Small intestine (tissue), 7 donors: ENCODE measurements at regions not wholly inside any gene's neighbourhood (a gene's known extent, or its start where the extent isn't known, plus 50 kb on each side); places are given as distances from the start of the nearest gene placed in this dataset.

Experiments
- DNase-seq, 2 donors: peaks; one replicate each; pipeline versions ENCODE4 v3.0.0 to v3.0.0-alpha.2; 2013
- FAIRE-seq: peaks from 2 replicates; lab custom pipeline; 2012; peaks lifted over from hg19 to GRCh38; lab: Jason Lieb, UNC
- H3K27ac ChIP-seq, 3 donors: one replicate each; pipeline ENCODE4 v1.5.1; 2013; ENCODE audit warnings: low read length in 2 of 3, mild to moderate bottlenecking in 2 of 3, control low read depth in 1 of 3, inconsistent platforms in 1 of 3, low read depth in 1 of 3, moderate library complexity in 1 of 3
- H3K27me3 ChIP-seq, 3 donors: one replicate each; pipeline ENCODE4 v1.6.1; 2013; ENCODE audit warnings: low read length in 3 of 3, inconsistent platforms in 1 of 3; ENCODE audit not compliant: control insufficient read depth in 3 of 3, insufficient read depth in 3 of 3
- H3K36me3 ChIP-seq, 3 donors: one replicate each; pipeline ENCODE4 v1.6.1; 2013; ENCODE audit warnings: low read length in 3 of 3, inconsistent platforms in 1 of 3, low read depth in 1 of 3, mild to moderate bottlenecking in 1 of 3, moderate library complexity in 1 of 3; ENCODE audit not compliant: control insufficient read depth in 3 of 3, insufficient read depth in 2 of 3
- H3K4me1 ChIP-seq, 3 donors: one replicate each; pipeline ENCODE4 v1.6.1; 2013; ENCODE audit warnings: low read length in 2 of 3, inconsistent platforms in 1 of 3, low read depth in 1 of 3, mild to moderate bottlenecking in 1 of 3, moderate library complexity in 1 of 3; ENCODE audit not compliant: control insufficient read depth in 3 of 3, insufficient read depth in 2 of 3
- H3K4me3 ChIP-seq, 3 donors: one replicate each; pipeline ENCODE4 v1.5.1; 2013; ENCODE audit warnings: low read length in 3 of 3, control low read depth in 1 of 3, inconsistent platforms in 1 of 3, low read depth in 1 of 3, mild to moderate bottlenecking in 1 of 3, moderate library complexity in 1 of 3
- H3K9me3 ChIP-seq, 2 donors: one replicate each; pipeline ENCODE4 v1.6.1; 2013; ENCODE audit warnings: low read depth in 1 of 2, low read length in 1 of 2; ENCODE audit not compliant: control insufficient read depth in 2 of 2, insufficient read depth in 1 of 2
- WGBS, 3 donors: extraction: QIAGEN DNeasy Blood & Tissue Kit; methylation state at CpG; one replicate each; pipeline ENCODE4 v1.1.7; 2013; 5-methylcytosine and 5-hydroxymethylcytosine counted together
- donor health status: healthy with polysubstance abuse.
- donor health status: control.
- donor health status: control.
- donor health status: Bipolar disorder and iron deficiency.
- donor health status: healthy.

DNA sequence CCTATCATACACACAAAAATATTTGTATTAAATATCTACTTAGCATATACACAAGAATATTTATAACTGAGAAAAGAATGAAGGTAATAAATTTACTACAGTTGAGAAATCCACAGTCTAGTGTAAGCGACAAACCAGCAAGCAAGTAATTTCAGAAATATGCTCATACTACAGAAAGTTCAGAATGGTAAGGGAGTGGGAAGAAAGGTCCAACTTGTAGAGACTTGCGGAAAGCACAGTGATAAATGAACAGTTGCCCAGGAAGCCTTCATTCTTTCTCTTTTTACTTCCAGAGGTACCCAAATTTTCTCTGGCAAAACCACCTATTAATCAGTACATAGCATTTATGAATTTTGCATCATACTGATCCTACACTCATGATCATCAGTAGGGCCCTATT lies 438.1 kb upstream of the PCDH10 start:
- 91 to 96% (median 94%) methylated on average over 2 of the region's 2 CpGs for WGBS, 3 donors
- Histone ChIP-seq H3K27me3 (no peaks in the 10 kb centered on the region), H3K4me1 (no peaks in the 10 kb centered on the region), H3K27ac (no peak overlapping the region), H3K9me3 (no peaks in the 10 kb centered on the region), H3K4me3 (no peak overlapping the region), H3K36me3 (no peaks in the 10 kb centered on the region)
- no peak for FAIRE-seq
- no peak for DNase-seq

DNA sequence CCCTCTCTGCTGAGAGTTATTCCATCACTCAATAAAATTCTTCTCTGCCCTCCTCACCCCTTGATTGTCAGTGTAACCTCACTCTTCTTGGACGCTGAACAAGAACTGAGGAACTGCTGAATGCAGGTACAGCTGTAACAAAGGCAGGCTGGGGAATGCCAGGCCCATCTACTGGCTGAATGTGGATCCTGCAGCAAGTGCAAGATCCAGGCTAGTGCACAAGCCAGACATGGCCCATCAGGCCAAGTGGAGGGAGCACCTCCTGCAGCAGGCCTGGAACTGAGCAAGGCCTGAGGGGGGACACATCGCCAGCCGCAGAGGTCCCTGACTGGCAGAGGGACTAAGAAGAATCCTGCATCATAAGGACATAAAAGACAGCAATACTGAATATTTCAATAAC lies 411.8 kb upstream of the PCDH10 start:
- no peak for FAIRE-seq
- H3K27ac ChIP-seq, result no peak overlapping the region
- no peaks in the 10 kb centered on the region for H3K36me3 ChIP-seq
- no peak overlapping the region for H3K4me3 ChIP-seq
- WGBS, 3 donors, result 82 to 90% (median 86%) methylated on average over 3 of the region's 3 CpGs
- H3K4me1 ChIP-seq, result no peaks in the 10 kb centered on the region
- no peaks in the 10 kb centered on the region for H3K9me3 ChIP-seq
- no peak for DNase-seq
- H3K27me3 ChIP-seq, result no peaks in the 10 kb centered on the region

DNA sequence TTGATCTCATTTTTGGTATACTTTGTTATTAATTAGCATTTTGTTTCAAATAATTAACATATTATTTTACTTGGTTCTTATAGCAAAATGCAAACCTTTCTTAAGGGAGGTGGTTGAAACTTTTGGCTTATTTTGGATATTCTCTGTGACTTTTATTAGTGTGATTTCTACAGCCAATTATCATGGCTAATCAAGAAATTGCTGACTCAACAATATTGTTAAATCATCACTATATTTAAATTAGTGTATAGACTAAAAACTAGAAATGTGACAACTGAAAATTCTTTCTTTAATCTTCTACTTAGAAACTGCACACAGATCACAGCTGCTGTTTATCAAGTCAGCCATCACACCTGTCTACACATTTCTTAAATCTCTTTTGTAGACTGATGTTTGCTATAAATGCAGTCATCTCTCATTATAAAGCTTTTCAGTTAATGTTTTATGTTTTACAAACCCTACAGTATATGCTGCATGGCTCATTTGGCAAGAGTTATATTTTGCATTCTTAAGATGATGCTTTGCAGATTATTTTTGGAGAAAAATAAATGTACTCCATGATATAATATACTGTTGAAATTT lies 389.8 kb upstream of the PCDH10 start:
- no peaks in the 10 kb centered on the region for H3K27me3 ChIP-seq
- H3K36me3 ChIP-seq, result no peaks in the 10 kb centered on the region
- no peaks in the 10 kb centered on the region for H3K9me3 ChIP-seq
- FAIRE-seq (no peak), DNase-seq (no peak)
- H3K27ac ChIP-seq, result no peak overlapping the region
- H3K4me3 ChIP-seq, result no peak overlapping the region
- H3K4me1 ChIP-seq, result no peaks in the 10 kb centered on the region

DNA sequence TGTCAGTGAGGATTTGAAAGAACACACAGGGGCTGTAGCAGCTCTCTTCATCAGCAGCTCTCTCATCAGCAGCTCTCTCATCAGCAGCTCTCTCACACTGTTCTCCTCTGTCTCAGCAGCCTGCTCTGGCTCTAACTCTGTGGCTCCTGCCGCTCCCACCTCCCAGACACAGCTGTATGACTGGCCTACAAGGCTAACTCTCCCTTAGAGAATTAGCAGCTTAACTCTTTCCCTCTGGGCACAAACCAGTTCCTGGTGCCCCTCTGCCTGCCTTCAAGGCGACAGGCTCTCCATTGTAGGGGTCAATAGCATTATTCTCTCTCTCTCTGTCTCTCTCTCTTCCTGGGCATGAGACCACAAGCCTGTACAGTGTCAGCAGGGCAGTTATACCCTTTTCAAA lies 385.6 kb upstream of the PCDH10 start:
- H3K36me3 ChIP-seq, result no peaks in the 10 kb centered on the region
- H3K9me3 ChIP-seq, result no peaks in the 10 kb centered on the region
- no peak for FAIRE-seq
- no peaks in the 10 kb centered on the region for H3K4me1 ChIP-seq
- no peak overlapping the region for H3K4me3 ChIP-seq
- H3K27ac ChIP-seq, result no peak overlapping the region
- 53 to 70% (median 58%) methylated on average over 2 of the region's 2 CpGs for WGBS, 3 donors
- no peaks in the 10 kb centered on the region for H3K27me3 ChIP-seq
- DNase-seq, result no peak

GRCh38 chr4:132767901-132768300 lies 381.2 kb upstream of the PCDH10 start:
- Histone ChIP-seq H3K27me3 (no peaks in the 10 kb centered on the region), H3K4me3 (no peak overlapping the region), H3K36me3 (no peaks in the 10 kb centered on the region), H3K9me3 (no peaks in the 10 kb centered on the region), H3K4me1 (no peaks in the 10 kb centered on the region), H3K27ac (no peak overlapping the region)
- FAIRE-seq, result no peak
- 63 to 75% (median 68%) methylated on average over 1 of the region's 1 CpG for WGBS, 3 donors
- DNase-seq, result no peak

DNA sequence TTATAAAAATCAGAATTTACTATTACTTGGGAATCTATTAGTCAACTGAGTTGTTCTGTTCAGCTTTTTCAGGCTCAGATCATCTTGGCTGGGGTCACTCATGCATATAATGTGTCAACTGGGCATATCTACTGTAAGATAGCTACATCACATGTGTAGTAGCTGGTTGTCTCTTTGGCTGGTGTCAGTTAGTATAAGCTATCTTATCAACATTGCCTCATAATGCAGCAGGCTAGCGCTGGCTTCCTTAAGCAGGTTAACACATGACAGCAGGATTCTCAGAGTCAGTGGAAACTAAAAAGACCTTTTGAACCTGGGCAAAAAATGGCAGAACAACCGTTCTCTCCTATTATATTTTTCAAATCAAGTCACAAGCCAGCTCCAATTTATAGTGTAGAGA lies 378.3 kb upstream of the PCDH10 start:
- Histone ChIP-seq H3K36me3 (no peaks in the 10 kb centered on the region), H3K27me3 (no peaks in the 10 kb centered on the region), H3K4me3 (no peak overlapping the region), H3K27ac (no peak overlapping the region), H3K9me3 (no peaks in the 10 kb centered on the region), H3K4me1 (no peaks in the 10 kb centered on the region)
- 26 to 60% (median 41%) methylated on average over 2 of the region's 2 CpGs for WGBS, 3 donors
- DNase-seq, result no peak
- no peak for FAIRE-seq

DNA sequence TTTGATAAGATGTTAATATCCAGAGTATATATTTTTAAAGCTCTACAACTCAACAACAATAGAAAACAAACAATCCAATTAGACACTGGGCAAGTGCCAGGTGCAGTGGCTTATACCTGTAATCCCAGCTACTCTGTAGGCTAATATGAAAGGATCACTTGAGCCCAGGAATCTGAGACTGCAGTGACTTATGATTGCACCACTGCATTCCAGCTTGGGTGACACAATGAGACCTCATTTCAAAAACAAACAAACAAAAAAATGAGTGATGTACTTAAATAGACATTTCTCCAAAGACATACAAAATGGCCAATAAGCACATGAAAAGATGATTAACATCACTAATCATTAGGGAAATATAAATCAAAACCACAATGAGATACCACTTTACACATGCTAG lies 356.8 kb upstream of the PCDH10 start:
- Histone ChIP-seq H3K27ac (no peak overlapping the region), H3K4me1 (no peaks in the 10 kb centered on the region), H3K4me3 (no peak overlapping the region), H3K36me3 (no peaks in the 10 kb centered on the region), H3K27me3 (no peaks in the 10 kb centered on the region), H3K9me3 (no peaks in the 10 kb centered on the region)
- no peak for FAIRE-seq
- DNase-seq, result no peak

GRCh38 chr4:132797856-132798255 lies 351.2 kb upstream of the PCDH10 start:
- 38 to 63% (median 58%) methylated on average over 1 of the region's 1 CpG for WGBS, 3 donors
- no peaks in the 10 kb centered on the region for H3K4me1 ChIP-seq
- no peaks in the 10 kb centered on the region for H3K9me3 ChIP-seq
- no peaks in the 10 kb centered on the region for H3K27me3 ChIP-seq
- H3K36me3 ChIP-seq, result no peaks in the 10 kb centered on the region
- no peak for FAIRE-seq
- no peak overlapping the region for H3K4me3 ChIP-seq
- no peak for DNase-seq
- H3K27ac ChIP-seq, result no peak overlapping the region

DNA sequence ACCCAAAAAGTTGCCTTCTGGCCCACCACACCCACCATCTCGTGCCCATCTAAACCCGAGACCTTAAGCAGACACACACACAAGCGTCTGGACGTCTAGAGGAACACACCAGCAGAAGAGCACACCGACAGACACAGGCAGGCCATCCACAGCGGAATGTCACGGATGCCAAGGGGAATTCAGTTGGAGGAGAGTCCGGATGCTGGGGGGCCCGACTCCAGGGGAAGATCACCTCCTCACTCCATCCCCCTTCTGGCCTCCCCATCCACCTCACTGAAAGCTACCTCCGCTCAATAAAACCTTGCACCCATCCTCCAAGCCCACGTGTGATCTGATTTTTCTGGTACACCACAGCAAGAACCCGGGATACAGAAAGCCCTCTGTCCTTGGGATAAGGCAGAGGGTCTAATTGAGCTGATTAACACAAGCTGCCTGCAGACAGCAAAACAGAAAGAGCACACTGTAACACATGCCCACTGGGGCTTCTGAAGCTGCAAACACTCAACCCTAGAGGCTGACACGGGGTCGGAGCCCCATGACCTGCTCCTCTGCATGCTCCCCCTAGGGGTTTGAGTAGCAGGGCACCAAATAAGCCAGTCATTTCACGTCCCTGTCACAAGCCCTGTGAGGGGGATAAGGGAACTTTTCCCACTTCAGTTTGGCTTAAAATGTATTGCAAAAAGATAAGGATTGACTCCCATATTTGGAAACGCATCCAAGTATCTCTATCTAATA lies 339.6 kb upstream of the PCDH10 start:
- Histone ChIP-seq H3K36me3 (no peaks in the 10 kb centered on the region), H3K27me3 (no peaks in the 10 kb centered on the region), H3K9me3 (peaks cover 0 to 2% of the 10 kb centered on the region in 2 donors), H3K27ac (no peak overlapping the region), H3K4me3 (no peak overlapping the region), H3K4me1 (no peaks in the 10 kb centered on the region)
- DNase-seq (no peak), FAIRE-seq (no peak)
- 69 to 74% (median 72%) methylated on average over 16 of the region's 16 CpGs for WGBS, 3 donors
